ENCODE measurements at regions not wholly inside any gene's neighbourhood (a gene's known extent, or its start where the extent isn't known, plus 50 kb on each side); places are given as distances from the start of the nearest gene placed in this dataset.
"Not testable (repeated sequence)": the region's sequence is repeated elsewhere in the genome, so short reads cannot be mapped to it uniquely, and the experiment has no call there.

- TF ChIP-seq CTCF (IDR thresholded peaks at IDR 0.05; ENCODE audit: insufficient read depth, low read depth, low read length); EZH2 (IDR thresholded peaks at IDR 0.05; ENCODE audit: insufficient read depth, low read length): not testable (repeated sequence)
These were observed 107.0 kb downstream of the CDC7 start for GRCh38 chr1:91607686-91608085.

Data from astrocyte (in vitro differentiated cells and primary cell).